GM12873 (cell line): ENCODE measurements at regions not wholly inside any gene's neighbourhood (a gene's known extent, or its start where the extent isn't known, plus 50 kb on each side); places are given as distances from the start of the nearest gene placed in this dataset.

Experiments used
- TF ChIP-seq, protein P1 (sequence below): IDR thresholded peaks from 2 replicates; pipeline ENCODE4 v1.5.1; 2012; ENCODE audit warnings: low read depth, mild to moderate bottlenecking, moderate library complexity, low read length, control low read depth; ENCODE audit not compliant: insufficient read depth; ENCODE audit errors: missing control alignments

DNA sequence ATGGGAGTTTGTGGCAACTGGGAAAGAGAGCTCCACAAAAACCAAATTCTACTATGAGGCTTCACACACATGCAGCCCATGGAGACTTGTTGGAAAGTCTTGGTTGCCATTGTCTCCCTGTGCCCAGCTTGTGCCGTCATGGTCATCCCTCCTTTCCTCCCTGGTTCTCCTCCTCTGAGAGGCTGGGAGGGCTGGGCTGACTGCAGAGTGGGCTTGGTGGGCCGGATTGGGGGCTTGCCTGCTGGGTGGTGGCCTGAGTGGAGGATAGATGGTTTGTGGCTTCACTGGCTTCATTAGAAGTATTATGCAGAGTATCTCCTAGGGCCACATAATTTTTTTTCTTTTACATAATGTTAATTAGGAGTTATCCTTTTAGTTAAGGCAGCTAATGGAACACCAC lies 52.3 kb upstream of the IRX2 start:
- TF ChIP-seq, protein P1, sequence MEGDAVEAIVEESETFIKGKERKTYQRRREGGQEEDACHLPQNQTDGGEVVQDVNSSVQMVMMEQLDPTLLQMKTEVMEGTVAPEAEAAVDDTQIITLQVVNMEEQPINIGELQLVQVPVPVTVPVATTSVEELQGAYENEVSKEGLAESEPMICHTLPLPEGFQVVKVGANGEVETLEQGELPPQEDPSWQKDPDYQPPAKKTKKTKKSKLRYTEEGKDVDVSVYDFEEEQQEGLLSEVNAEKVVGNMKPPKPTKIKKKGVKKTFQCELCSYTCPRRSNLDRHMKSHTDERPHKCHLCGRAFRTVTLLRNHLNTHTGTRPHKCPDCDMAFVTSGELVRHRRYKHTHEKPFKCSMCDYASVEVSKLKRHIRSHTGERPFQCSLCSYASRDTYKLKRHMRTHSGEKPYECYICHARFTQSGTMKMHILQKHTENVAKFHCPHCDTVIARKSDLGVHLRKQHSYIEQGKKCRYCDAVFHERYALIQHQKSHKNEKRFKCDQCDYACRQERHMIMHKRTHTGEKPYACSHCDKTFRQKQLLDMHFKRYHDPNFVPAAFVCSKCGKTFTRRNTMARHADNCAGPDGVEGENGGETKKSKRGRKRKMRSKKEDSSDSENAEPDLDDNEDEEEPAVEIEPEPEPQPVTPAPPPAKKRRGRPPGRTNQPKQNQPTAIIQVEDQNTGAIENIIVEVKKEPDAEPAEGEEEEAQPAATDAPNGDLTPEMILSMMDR: no peak

GRCh38 chr5:2802693-2803365 lies 51.4 kb upstream of the IRX2 start:
- TF ChIP-seq, protein P1: no peak

- TF ChIP-seq, protein P1: no peak
These were observed 50.4 kb upstream of the IRX2 start for GRCh38 chr5:2801577-2802525.
